ENCODE measurements at regions not wholly inside any gene's neighbourhood (a gene's known extent, or its start where the extent isn't known, plus 50 kb on each side); places are given as distances from the start of the nearest gene placed in this dataset.
A peak's percentile ranks its signal among the peaks of the same experiment; 100 is the strongest.

DNA sequence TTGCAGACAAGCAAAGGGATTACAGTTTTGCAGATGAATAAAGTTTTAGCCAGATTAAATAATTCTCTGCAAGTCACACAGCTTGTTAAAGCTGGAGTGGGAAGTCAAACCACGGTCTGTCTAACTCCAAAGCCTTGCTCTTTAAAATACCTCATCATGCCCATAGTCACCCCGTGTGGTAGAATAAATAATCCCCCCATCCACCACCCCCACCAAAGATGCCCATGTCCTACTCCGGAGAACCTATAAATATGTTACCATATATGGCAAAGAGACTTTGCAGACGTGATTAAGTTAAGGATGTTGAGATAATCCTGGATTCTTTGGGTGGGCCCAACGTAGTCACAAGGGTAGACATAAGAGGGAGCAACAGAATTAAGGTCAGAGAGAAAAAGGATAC lies 118.7 kb downstream of the BEND2 start:
- Histone ChIP-seq H3K36me3 (no peaks in the 10 kb centered on the region), H3K9me3 (no peaks in the 10 kb centered on the region), H3K27me3 (peaks cover 0 to 15% (median 0%) of the 10 kb centered on the region in 9 donors), H3K27ac (no peak overlapping the region), H3K4me1 (no peaks in the 10 kb centered on the region), H3K4me3 (no peak overlapping the region)
- ATAC-seq (no peak), DNase-seq (no peak)
- TF ChIP-seq, protein P1, sequence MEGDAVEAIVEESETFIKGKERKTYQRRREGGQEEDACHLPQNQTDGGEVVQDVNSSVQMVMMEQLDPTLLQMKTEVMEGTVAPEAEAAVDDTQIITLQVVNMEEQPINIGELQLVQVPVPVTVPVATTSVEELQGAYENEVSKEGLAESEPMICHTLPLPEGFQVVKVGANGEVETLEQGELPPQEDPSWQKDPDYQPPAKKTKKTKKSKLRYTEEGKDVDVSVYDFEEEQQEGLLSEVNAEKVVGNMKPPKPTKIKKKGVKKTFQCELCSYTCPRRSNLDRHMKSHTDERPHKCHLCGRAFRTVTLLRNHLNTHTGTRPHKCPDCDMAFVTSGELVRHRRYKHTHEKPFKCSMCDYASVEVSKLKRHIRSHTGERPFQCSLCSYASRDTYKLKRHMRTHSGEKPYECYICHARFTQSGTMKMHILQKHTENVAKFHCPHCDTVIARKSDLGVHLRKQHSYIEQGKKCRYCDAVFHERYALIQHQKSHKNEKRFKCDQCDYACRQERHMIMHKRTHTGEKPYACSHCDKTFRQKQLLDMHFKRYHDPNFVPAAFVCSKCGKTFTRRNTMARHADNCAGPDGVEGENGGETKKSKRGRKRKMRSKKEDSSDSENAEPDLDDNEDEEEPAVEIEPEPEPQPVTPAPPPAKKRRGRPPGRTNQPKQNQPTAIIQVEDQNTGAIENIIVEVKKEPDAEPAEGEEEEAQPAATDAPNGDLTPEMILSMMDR (IDR thresholded peaks at IDR 0.05): no peak
- no peak for TF ChIP-seq POLR2A (IDR thresholded peaks at IDR 0.05)
- WGBS, 4 donors: 48 to 55% (median 53%) methylated on average over 5 of the region's 5 CpGs
- intact Hi-C loops (cut with DNase I): no loop called here

DNA sequence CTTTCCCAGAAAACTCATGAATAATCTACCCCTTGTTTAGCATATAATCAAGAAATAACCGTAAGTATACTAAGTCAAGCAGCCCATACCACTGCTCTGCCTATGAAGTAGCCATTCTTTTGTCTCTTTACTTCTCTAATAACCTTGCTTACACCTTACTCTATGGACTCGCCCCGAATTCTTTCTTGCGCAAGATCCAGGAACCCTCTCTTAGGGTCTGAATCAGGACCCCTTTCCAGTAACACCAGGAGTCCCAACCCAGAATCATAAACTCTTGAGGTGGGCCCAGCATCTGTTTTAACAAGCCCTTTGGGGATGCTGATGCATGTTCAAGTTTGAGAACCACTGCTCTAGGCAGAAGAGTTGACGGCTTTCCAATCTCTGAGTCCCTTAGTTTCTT lies 119.6 kb downstream of the BEND2 start:
- peaks cover 0 to 15% (median 0%) of the 10 kb centered on the region in 9 donors for H3K27me3 ChIP-seq
- H3K4me3 ChIP-seq: no peak overlapping the region
- H3K36me3 ChIP-seq: no peaks in the 10 kb centered on the region
- intact Hi-C loops (cut with DNase I): no loop called here
- H3K4me1 ChIP-seq: no peaks in the 10 kb centered on the region
- 87 to 94% (median 92%) methylated on average over 5 of the region's 5 CpGs for whole genome bisulfite sequencing, 4 donors
- no peak overlapping the region for H3K27ac ChIP-seq
- no peak for ATAC-seq
- no peaks in the 10 kb centered on the region for H3K9me3 ChIP-seq
- no peak for TF ChIP-seq POLR2A (IDR thresholded peaks at IDR 0.05)
- TF ChIP-seq, protein P1 (IDR thresholded peaks at IDR 0.05): no peak
- no peak for DNase-seq

DNA sequence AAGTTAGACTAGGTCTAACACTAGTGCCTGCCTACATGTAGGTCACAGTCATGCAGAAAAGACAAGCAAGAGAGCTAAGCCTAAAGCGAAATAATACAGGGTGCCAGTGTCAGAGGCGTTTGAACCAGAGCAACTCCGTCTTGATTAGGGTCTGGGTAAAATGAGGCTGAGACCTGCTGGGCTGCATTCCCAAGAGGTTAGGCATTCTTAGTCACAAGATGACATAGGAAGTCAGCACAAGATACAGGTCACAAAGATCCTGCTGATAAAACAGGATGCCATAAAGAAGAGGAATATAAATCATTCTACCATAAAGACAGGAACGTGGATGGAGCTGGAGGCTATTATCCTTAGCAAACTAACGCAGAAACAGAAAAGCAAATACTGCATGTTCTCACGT lies 120.9 kb downstream of the BEND2 start:
- H3K4me1 ChIP-seq: no peaks in the 10 kb centered on the region
- ATAC-seq (no peak), DNase-seq (no peak)
- H3K27ac ChIP-seq: no peak overlapping the region
- TF ChIP-seq, protein P1 (IDR thresholded peaks at IDR 0.05): no peak
- TF ChIP-seq POLR2A (IDR thresholded peaks at IDR 0.05): no peak
- intact Hi-C loops (cut with DNase I): loop anchor here in 1 of 10 donors (10.0 kb wide), 1 partner anchor 55 kb away; no protein-coding TSS in a partner anchor
- H3K36me3 ChIP-seq: no peaks in the 10 kb centered on the region
- H3K4me3 ChIP-seq: no peak overlapping the region
- H3K27me3 ChIP-seq: peaks cover 0 to 15% (median 0%) of the 10 kb centered on the region in 9 donors
- 73 to 80% (median 78%) methylated on average over 6 of the region's 6 CpGs for WGBS, 4 donors
- no peaks in the 10 kb centered on the region for H3K9me3 ChIP-seq

DNA sequence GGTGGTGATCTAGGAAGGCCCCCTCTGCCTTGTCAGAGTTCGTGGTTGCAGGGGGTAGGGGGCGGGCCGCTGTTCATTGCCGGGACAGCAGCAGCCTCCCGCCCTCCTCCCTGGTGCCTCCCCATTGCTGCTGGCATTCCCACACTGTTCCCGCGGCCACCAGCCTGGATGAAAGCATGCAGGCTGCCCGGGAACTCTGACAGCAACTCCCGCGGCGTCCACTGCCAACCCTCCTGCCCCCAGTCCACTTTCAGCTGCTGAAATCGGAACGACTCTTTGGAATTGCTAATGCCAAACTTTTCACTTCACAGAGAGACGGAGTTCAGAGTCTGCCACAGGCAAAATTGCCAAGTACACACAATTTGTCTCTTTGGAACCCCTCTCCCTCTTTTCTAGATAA lies 121.9 kb downstream of the BEND2 start:
- peak; percentile 62 to 70 (median 63) for ATAC-seq

More for the DNA sequence above, 121.9 kb downstream of the BEND2 start:
- H3K27ac ChIP-seq: no peak overlapping the region
- peaks cover 0 to 15% (median 0%) of the 10 kb centered on the region in 9 donors for H3K27me3 ChIP-seq
- WGBS, 4 donors: 4 to 37% (median 15%) methylated on average over 11 to 14 of the region's 14 CpGs
- no peaks in the 10 kb centered on the region for H3K4me1 ChIP-seq
- no peaks in the 10 kb centered on the region for H3K36me3 ChIP-seq
- TF ChIP-seq POLR2A (IDR thresholded peaks at IDR 0.05): no peak
- TF ChIP-seq, protein P1 (IDR thresholded peaks at IDR 0.05): no peak
- peak; percentile 9 to 51 (median 40) for DNase-seq
- H3K9me3 ChIP-seq: no peaks in the 10 kb centered on the region
- no peak overlapping the region for H3K4me3 ChIP-seq
- intact Hi-C loops (cut with DNase I): loop anchor here in 1 of 10 donors (10.0 kb wide), 1 partner anchor 56 kb away; no protein-coding TSS in a partner anchor
